ENCODE measurements at regions not wholly inside any gene's neighbourhood (a gene's known extent, or its start where the extent isn't known, plus 50 kb on each side); places are given as distances from the start of the nearest gene placed in this dataset.

DNA sequence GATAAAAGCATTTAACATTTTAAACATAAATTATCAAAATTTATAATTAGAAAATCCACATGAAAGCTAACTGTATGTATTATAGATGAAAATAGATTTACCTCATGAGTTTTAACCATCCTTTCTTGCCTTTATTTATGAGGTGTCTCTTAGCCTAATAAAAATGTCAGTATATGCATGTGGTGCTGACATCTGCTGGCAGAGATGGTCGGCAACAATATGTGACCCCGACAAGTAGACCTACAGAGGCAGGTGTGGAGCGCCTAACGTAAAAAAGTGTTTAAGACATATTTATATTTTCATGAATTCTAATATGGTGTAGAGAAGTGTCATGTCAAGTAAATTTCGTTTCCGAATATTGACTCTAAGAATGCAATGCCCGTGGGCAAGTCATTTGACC, 149.0 kb upstream of the FUT9 start:
- TF ChIP-seq POLR2A (IDR thresholded peaks at IDR 0.05; ENCODE audit: low read length), result no peak
- TF ChIP-seq GATA1 (IDR thresholded peaks at IDR 0.05; ENCODE audit: low read depth, low read length), result no peak
